ENCODE measurements at regions not wholly inside any gene's neighbourhood (a gene's known extent, or its start where the extent isn't known, plus 50 kb on each side); places are given as distances from the start of the nearest gene placed in this dataset.

- no peak for TF ChIP-seq ZNF391 (tag by site-specific recombination; IDR thresholded peaks at IDR 0.05; ENCODE audit: borderline replicate concordance, low read depth)
- TF ChIP-seq SP3 (tag by site-specific recombination; IDR thresholded peaks at IDR 0.05): no peak
- no peak for TF ChIP-seq MZF1 (tag by site-specific recombination; IDR thresholded peaks at IDR 0.05; ENCODE audit: borderline replicate concordance)
- TF ChIP-seq ZNF133 (tag by site-specific recombination; IDR thresholded peaks at IDR 0.05): no peak
- TF ChIP-seq ZNF211 (tag by site-specific recombination; IDR thresholded peaks at IDR 0.05; ENCODE audit: low read depth): no peak
- no peak for TF ChIP-seq EGR2 (tag by site-specific recombination; IDR thresholded peaks at IDR 0.05; ENCODE audit: low read depth)
- TF ChIP-seq ZNF544 (tag by site-specific recombination; IDR thresholded peaks at IDR 0.05): no peak
- no peak for TF ChIP-seq ZNF184 (tag by site-specific recombination; IDR thresholded peaks at IDR 0.05)
- no peak for TF ChIP-seq ZNF174 (tag by site-specific recombination; IDR thresholded peaks at IDR 0.05)
- TF ChIP-seq, protein P1, sequence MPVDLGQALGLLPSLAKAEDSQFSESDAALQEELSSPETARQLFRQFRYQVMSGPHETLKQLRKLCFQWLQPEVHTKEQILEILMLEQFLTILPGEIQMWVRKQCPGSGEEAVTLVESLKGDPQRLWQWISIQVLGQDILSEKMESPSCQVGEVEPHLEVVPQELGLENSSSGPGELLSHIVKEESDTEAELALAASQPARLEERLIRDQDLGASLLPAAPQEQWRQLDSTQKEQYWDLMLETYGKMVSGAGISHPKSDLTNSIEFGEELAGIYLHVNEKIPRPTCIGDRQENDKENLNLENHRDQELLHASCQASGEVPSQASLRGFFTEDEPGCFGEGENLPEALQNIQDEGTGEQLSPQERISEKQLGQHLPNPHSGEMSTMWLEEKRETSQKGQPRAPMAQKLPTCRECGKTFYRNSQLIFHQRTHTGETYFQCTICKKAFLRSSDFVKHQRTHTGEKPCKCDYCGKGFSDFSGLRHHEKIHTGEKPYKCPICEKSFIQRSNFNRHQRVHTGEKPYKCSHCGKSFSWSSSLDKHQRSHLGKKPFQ (tag by site-specific recombination; IDR thresholded peaks at IDR 0.05): no peak
- TF ChIP-seq ZIC2 (tag by site-specific recombination; IDR thresholded peaks at IDR 0.05): no peak
- TF ChIP-seq ZNF792 (tag by site-specific recombination; IDR thresholded peaks at IDR 0.05): no peak
These were observed 502.4 kb downstream of the GADD45G start (continued) for GRCh38 chr9:90107040-90107725.

- CTCF ChIA-PET: interaction anchor here (0.6 to 3.7 kb wide), 6 partner anchors 277 to 578 kb away, joined by 3 to 25 read pairs (median 4); no protein-coding TSS in a partner anchor
- H3K4me3 ChIP-seq (ENCODE audit: low read depth, low read length): no peak overlapping the region
These were observed 503.2 kb downstream of the GADD45G start for GRCh38 chr9:90107726-90108655.

GRCh38 chr9:90112788-90113187 lies 508.0 kb downstream of the GADD45G start:
- Histone ChIP-seq H3K36me3 (ENCODE audit: control insufficient read depth in 2 of 2, insufficient read depth in 1 of 2, low read length in 2 of 2) (no peaks in the 10 kb centered on the region), H3K27ac (ENCODE audit: extremely low read depth, low read depth, low read length) (no peak overlapping the region), H3K9me3 (ENCODE audit: control insufficient read depth, insufficient read depth, low read depth, low read length) (no peaks in the 10 kb centered on the region), H3K4me1 (ENCODE audit: control insufficient read depth, insufficient read depth, low read length) (no peaks in the 10 kb centered on the region), H3K4me3 (ENCODE audit: low read depth, low read length) (no peak overlapping the region)
- TF ChIP-seq ZNF2 (tag by site-specific recombination; IDR thresholded peaks at IDR 0.05): no peak
- CTCF ChIA-PET: interaction anchor here (1.4 to 2.2 kb wide), 5 partner anchors 10 to 519 kb away, joined by 4 to 14 read pairs (median 9); no protein-coding TSS in a partner anchor
- POLR2A ChIA-PET: no interaction called here

More at GRCh38 chr9:90107726-90108655, 503.2 kb downstream of the GADD45G start:
- POLR2A ChIA-PET: interaction anchor here (0.8 kb wide), 1 partner anchor 503 kb away, joined by 4 read pairs; the partner anchor contains the start of gene GADD45G
- H3K27ac ChIP-seq (ENCODE audit: extremely low read depth, low read depth, low read length): no peak overlapping the region
- no peaks in the 10 kb centered on the region for H3K36me3 ChIP-seq (ENCODE audit: control insufficient read depth in 2 of 2, insufficient read depth in 1 of 2, low read length in 2 of 2)
- H3K9me3 ChIP-seq (ENCODE audit: control insufficient read depth, insufficient read depth, low read depth, low read length): no peaks in the 10 kb centered on the region
- no peaks in the 10 kb centered on the region for H3K4me1 ChIP-seq (ENCODE audit: control insufficient read depth, insufficient read depth, low read length)
- TF ChIP-seq ZNF140 (tag by site-specific recombination; IDR thresholded peaks at IDR 0.05) (no peak), ZNF202 (tag by site-specific recombination; IDR thresholded peaks at IDR 0.05; ENCODE audit: borderline replicate concordance) (no peak), ZNF311 (tag by site-specific recombination; IDR thresholded peaks at IDR 0.05; ENCODE audit: borderline replicate concordance) (no peak), ZNF529 (tag by site-specific recombination; IDR thresholded peaks at IDR 0.05; ENCODE audit: insufficient replicate concordance) (no peak), HOXA7 (CRISPR knock-in tag; IDR thresholded peaks at IDR 0.05; ENCODE audit: borderline replicate concordance) (no peak), ZNF624 (tag by site-specific recombination; IDR thresholded peaks at IDR 0.05) (no peak), ZNF112 (tag by site-specific recombination; IDR thresholded peaks at IDR 0.05) (no peak), PBX3 (CRISPR knock-in tag; IDR thresholded peaks at IDR 0.05) (no peak), ZNF610 (tag by site-specific recombination; IDR thresholded peaks at IDR 0.05; ENCODE audit: borderline replicate concordance) (no peak), PRDM1 (tag by site-specific recombination; IDR thresholded peaks at IDR 0.05) (no peak), ZNF2 (tag by site-specific recombination; IDR thresholded peaks at IDR 0.05) (no peak), WT1 (tag by site-specific recombination; IDR thresholded peaks at IDR 0.05) (no peak), GFI1B (tag by site-specific recombination; IDR thresholded peaks at IDR 0.05) (no peak), ZNF792 (tag by site-specific recombination; IDR thresholded peaks at IDR 0.05) (no peak), ZNF121 (tag by site-specific recombination; IDR thresholded peaks at IDR 0.05) (no peak), ZNF549 (tag by site-specific recombination; IDR thresholded peaks at IDR 0.05) (no peak)
